VCaP (cell line): ENCODE measurements at regions not wholly inside any gene's neighbourhood (a gene's known extent, or its start where the extent isn't known, plus 50 kb on each side); places are given as distances from the start of the nearest gene placed in this dataset.

Experiments
- H3K27ac ChIP-seq: fragments of 450-650 bp; 2 replicates; pipeline ENCODE4 v1.5.1; 2017
- TF ChIP-seq, protein P1 (sequence below): fragments of 450-650 bp; conservative IDR thresholded peaks from 2 replicates; pipeline ENCODE4 v1.5.1; 2017; ENCODE audit warnings: mild to moderate bottlenecking, moderate library complexity

DNA sequence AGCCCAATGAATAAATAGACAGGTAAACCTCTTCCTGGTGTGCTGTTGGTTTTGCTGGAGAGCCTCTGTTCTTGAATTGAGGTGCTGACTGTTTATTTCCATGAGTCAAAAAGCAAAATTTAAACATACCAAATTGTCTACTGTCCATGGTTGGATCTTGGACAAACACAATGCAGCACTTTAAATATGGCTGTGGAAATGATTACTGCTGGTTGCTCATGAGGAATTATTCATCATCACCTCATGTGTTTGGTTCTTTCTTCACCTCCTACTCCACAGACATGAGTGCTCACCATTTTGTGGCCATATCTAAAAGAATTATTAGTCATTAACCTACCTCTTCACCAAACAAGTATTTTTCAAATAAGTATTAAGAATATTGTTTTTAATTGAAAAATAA lies 85.3 kb upstream of the GALNT5 start:
- TF ChIP-seq, protein P1, sequence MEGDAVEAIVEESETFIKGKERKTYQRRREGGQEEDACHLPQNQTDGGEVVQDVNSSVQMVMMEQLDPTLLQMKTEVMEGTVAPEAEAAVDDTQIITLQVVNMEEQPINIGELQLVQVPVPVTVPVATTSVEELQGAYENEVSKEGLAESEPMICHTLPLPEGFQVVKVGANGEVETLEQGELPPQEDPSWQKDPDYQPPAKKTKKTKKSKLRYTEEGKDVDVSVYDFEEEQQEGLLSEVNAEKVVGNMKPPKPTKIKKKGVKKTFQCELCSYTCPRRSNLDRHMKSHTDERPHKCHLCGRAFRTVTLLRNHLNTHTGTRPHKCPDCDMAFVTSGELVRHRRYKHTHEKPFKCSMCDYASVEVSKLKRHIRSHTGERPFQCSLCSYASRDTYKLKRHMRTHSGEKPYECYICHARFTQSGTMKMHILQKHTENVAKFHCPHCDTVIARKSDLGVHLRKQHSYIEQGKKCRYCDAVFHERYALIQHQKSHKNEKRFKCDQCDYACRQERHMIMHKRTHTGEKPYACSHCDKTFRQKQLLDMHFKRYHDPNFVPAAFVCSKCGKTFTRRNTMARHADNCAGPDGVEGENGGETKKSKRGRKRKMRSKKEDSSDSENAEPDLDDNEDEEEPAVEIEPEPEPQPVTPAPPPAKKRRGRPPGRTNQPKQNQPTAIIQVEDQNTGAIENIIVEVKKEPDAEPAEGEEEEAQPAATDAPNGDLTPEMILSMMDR, result no peak

DNA sequence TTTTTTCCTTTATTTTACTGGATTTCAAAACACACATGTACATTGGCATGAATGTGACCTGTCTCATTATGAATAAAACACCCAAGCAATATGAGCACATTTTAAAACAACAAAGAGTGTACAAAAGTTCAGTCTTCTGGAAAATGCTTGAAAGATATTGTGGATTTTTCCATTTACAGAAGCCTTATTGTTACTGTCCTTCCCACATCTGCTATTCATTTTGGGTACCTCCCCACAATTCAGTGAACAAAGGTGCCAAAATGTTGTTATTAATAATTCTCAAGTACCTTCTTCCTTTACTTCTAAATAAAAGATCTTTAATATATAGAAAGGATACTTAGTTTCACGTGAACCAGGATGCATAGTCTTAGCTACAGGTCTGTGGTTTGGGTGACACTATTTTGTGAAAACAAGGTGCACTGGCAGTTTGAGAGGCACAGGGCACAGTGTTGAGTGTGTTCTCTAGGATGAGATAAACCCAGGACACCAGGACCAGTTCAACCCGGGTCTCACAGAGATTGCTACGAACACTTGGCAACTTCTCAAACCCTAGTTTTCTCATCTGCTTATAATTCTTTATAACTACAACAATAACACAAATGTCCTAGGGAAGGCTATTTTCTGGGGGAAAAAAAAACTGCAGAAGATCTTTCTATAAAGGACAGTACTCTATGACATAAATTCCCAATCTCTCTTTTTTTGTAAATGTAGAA lies 84.5 kb upstream of the GALNT5 start:
- H3K27ac ChIP-seq, result no peak overlapping the region
- TF ChIP-seq, protein P1, result no peak

More for the DNA sequence above, 85.3 kb upstream of the GALNT5 start:
- no peak overlapping the region for H3K27ac ChIP-seq

DNA sequence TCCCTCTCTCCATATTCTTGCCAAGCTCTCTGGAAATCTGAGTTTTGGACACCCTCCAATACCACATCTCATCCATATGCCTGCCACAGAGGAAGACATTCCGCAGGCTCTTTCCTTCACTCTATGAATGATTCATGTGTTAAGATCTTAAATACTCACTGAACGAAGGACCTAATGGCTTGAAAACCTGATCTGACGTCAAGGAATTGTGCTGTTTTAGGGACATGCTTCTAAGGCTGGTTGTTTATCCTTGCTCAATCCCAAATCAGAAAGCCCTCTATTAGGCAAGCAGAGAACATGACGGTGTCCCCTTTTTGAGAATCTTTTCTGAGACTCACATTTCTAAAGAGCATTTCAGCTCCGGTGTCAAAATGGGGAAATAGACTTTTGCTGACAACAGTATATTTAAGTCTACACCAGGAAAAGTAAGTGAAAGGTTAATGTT lies 83.7 kb upstream of the GALNT5 start:
- no peak overlapping the region for H3K27ac ChIP-seq
- TF ChIP-seq, protein P1, result no peak

DNA sequence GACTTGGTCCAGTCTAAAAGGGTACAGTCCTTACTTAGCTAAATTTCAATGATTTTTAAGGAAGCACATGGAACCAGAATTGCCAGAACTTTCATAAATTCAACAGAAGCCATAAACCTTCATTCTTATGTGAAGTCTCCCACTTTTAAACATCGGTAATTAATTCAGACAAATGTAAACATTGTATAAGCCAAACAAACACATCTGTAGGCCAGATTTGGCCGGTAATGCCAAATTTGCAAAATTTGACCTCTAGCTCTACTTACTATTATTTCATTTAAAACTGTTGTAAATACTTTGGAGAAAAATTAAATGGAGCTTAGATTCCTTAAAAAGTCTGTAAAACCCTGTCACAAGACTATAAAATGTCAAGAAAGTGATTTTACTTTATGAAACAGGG lies 83.2 kb upstream of the GALNT5 start:
- H3K27ac ChIP-seq, result no peak overlapping the region
- TF ChIP-seq, protein P1, result no peak

DNA sequence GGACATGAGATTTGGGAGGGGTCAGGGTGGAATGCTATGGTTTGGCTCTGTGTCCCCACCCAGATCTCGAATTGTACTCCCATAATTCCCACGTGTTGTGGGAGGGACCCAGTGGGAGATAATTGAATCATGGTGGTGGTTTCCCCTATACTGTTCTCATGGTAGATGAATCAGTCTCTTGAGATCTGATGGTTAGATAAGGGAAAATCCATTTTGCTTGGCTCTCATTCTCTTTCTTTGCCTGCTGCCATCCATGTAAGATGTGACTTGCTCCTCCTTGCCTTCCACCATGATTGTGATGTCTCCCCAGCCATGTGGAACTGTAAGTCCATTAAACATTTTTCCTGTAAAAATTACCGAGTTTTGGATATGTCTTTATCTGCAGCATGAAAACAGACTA lies 80.9 kb upstream of the GALNT5 start:
- TF ChIP-seq, protein P1, result no peak
- H3K27ac ChIP-seq, result no peak overlapping the region

DNA sequence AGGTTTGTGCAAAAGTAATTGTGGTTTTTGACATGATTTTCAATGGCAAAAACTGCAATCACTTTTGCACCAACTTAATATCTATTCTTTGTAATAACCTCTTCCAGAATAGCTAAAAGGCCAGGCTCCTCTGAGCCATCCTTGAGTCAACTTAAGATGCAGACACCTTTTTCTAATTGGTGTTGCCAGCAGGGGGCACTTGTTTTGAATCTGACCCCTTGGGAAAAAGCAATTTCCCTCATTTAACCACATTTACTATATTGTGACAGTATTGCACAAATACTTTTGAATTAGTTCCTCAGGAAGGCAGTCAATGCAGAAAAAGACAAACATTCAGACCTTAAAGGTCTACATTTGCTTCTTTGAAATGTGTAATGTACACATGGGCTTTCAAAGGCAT lies 78.6 kb upstream of the GALNT5 start:
- H3K27ac ChIP-seq, result no peak overlapping the region
- TF ChIP-seq, protein P1, result no peak

DNA sequence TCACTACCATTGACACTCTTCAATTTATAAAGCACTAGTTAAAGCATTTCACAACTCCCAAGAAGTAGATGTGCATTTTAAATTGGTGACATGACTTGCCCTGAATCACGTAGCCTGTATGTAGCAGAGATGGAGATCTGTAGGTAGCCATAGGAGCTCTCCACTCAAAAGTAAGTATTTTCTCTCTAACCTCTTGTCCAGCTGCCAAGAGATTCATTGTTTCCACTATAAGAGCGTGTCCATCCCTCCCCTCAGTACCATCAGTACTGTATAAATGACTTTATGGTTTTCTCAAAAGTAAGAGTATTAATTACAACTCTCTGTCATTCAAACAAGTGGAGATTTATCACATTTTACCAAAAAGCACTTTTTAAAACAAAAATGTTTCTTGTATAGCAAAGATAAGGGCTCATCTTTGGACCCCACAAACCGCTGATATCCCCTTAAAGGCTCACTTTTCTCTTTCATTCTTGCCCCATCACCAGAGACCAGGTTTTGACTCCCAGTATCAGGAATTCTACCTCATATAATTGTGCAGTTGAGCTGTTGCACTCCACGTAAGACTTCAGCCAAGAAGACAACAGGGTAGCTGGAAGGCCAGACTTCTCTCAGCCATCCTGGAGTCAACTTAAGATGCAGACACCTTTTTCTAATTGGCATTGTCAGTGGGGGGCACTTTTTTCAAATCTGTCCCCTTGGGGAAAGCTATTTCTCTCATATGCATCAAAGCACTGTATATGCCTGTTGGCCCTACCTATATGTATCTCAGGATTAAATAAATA lies 78.0 kb upstream of the GALNT5 start:
- TF ChIP-seq, protein P1, result no peak

More for the DNA sequence above, 78.0 kb upstream of the GALNT5 start:
- no peak overlapping the region for H3K27ac ChIP-seq
